ENCODE measurements at regions not wholly inside any gene's neighbourhood (a gene's known extent, or its start where the extent isn't known, plus 50 kb on each side); places are given as distances from the start of the nearest gene placed in this dataset.
A peak's percentile ranks its signal among the peaks of the same experiment; 100 is the strongest.

DNA sequence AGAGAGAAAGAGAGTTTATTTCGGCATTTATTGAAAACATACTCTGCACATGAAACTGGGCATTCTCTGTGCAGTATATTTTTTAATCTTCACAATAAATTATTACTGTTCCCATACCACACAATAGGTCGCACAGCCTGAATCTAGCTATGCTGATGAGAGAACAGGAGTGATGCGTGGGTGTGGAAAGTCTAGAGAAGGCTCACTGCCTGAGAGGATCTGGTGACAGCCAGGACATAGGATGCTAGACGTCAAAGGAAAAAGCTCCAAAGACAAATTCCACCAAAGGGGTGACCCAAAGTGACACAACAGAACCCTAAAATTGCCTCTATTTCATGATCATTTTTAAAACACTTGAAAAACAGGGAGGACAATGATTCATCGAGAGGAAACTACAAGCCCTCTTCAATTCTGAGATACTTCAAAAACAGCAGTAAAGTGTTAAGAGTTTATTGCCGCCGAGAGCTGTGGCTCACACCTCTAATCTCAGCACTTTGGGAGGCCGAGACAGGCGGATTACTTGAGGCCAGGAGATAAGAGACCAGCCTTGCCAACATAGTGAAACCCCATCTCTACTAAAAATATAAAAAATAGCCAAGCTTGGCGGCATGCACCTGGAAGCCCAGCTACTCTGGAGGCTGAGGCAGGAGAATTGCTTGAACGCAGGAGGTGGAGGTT is 189.6 kb upstream of the NBEA start:
- DNase-seq (ENCODE audit: low read depth) = no peak
- TF ChIP-seq, protein P1, sequence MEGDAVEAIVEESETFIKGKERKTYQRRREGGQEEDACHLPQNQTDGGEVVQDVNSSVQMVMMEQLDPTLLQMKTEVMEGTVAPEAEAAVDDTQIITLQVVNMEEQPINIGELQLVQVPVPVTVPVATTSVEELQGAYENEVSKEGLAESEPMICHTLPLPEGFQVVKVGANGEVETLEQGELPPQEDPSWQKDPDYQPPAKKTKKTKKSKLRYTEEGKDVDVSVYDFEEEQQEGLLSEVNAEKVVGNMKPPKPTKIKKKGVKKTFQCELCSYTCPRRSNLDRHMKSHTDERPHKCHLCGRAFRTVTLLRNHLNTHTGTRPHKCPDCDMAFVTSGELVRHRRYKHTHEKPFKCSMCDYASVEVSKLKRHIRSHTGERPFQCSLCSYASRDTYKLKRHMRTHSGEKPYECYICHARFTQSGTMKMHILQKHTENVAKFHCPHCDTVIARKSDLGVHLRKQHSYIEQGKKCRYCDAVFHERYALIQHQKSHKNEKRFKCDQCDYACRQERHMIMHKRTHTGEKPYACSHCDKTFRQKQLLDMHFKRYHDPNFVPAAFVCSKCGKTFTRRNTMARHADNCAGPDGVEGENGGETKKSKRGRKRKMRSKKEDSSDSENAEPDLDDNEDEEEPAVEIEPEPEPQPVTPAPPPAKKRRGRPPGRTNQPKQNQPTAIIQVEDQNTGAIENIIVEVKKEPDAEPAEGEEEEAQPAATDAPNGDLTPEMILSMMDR (conservative IDR thresholded peaks at IDR 0.05; ENCODE audit: control insufficient read depth, insufficient read depth, low read depth, low read length) = no peak
- no peak overlapping the region for H3K4me3 ChIP-seq (ENCODE audit: control insufficient read depth, low read depth, low read length)

DNA sequence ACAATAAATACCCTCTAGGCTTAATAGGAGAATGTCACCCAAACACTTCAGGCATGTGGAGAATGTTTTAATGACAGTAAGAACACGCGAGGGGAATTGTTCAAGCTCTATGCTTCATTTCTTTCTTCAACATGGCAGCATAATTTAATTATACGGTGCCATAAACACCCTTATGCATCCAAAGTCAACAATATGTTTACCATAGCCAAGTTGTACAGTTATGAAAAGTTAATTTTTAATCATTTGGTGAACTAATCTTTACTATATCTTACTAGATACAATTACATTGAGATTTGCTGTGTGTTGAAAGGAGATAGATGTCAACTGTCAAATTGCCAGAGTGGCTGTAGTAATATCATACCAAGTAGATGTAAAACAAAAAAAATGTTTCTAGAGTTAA is 185.9 kb upstream of the NBEA start:
- DNase-seq (ENCODE audit: low read depth) = no peak
- H3K4me3 ChIP-seq (ENCODE audit: control insufficient read depth, low read depth, low read length) = no peak overlapping the region
- TF ChIP-seq, protein P1 (conservative IDR thresholded peaks at IDR 0.05; ENCODE audit: control insufficient read depth, insufficient read depth, low read depth, low read length) = no peak

DNA sequence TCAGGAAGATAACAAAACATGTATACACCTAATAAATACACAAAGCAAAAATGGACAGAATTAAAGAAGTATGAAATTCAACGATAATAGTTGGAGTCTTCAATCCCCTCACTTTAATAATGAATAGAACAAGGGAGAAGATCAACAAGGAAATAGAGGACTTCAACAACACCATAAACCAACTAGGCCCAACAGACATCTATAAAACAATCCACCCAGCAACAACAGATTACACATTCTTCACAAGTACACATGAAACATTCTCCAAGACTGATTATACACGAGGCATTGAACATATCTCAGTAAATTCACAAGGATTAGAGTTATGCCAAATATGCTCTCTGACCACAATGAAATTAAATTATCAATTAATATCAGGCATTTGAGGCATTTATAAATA is 185.5 kb upstream of the NBEA start:
- no peak for DNase-seq (ENCODE audit: low read depth)
- TF ChIP-seq, protein P1 (conservative IDR thresholded peaks at IDR 0.05; ENCODE audit: control insufficient read depth, insufficient read depth, low read depth, low read length) = no peak
- H3K4me3 ChIP-seq (ENCODE audit: control insufficient read depth, low read depth, low read length) = no peak overlapping the region

DNA sequence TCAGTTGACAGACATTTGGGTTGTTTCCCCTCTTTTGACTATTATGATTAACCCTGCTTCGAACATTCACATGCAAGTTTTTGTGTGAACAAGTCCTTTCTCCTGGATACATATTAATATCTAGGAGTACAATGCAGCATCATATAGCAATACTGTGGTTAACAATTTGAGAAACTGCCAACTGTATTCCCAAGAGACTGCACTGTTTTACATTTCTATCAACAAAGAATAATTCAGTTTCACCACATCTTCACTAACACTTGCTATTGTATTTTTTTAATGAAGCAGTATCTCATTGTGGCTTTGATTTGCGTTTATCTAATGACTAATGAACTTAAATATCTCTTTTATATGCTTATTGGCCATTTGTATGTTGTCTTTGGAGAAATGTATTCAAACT is 184.6 kb upstream of the NBEA start:
- TF ChIP-seq, protein P1 (conservative IDR thresholded peaks at IDR 0.05; ENCODE audit: control insufficient read depth, insufficient read depth, low read depth, low read length) = no peak
- no peak overlapping the region for H3K4me3 ChIP-seq (ENCODE audit: control insufficient read depth, low read depth, low read length)
- peak; percentile 16 for DNase-seq (ENCODE audit: low read depth)

DNA sequence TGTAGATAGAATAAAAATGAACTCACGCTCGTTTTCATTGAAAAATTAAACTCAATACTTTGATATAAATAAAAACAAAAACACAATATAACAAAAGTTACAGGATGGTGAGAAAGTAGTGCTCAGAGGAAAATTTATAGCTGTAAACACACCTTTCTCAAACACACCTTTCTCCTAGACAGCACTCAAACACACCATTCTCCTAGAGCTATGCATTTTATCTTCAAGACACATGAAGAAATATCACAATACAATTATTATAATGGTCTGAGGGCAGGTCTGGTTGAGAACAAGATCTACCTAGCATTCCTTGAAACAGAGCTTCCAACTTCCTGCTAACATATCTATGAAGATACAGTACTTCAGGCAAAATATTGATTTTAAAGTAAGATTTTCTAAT is 183.4 kb upstream of the NBEA start:
- TF ChIP-seq, protein P1 (conservative IDR thresholded peaks at IDR 0.05; ENCODE audit: control insufficient read depth, insufficient read depth, low read depth, low read length) = no peak
- DNase-seq (ENCODE audit: low read depth) = no peak
- H3K4me3 ChIP-seq (ENCODE audit: control insufficient read depth, low read depth, low read length) = no peak overlapping the region

DNA sequence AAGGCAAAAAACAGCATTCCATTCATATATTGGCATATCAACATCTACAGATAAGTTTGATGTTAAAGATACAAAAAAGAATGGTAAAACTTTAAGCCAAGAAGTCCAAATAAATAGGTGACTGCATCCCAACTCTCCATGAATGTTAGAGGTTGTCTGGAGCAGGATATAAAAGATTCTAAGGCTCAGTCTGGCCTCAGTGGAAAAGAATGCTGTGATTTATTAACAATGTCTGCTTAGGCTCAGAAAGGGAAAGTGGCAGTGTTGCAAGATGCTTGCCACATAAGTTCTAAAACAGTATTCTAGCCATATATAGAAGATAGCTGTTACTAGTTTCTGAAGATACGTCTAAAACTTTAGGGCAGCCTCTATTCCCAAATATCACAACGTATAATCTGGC is 179.8 kb upstream of the NBEA start:
- no peak overlapping the region for H3K4me3 ChIP-seq (ENCODE audit: control insufficient read depth, low read depth, low read length)
- no peak for DNase-seq (ENCODE audit: low read depth)
- TF ChIP-seq, protein P1 (conservative IDR thresholded peaks at IDR 0.05; ENCODE audit: control insufficient read depth, insufficient read depth, low read depth, low read length) = no peak

DNA sequence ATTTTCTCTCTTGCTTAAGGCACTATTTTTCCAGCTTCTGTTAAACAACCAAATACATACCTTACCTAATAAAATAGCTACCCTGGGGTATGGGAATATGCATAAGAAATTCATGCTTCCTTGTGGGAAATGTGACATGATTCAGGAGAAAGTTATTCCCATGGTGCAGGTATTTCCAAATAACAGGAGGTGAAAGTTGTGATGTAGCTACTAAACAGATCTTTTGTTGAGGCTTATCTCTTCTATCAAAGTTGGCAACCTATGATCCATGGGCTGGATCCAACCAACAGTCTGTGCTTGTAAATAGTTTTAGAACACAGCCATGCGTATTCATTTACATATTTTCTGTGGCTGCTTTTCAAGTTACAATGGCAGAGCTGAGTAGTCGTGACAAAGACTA is 177.8 kb upstream of the NBEA start:
- DNase-seq (ENCODE audit: low read depth) = no peak
- H3K4me3 ChIP-seq (ENCODE audit: control insufficient read depth, low read depth, low read length) = no peak overlapping the region
- TF ChIP-seq, protein P1 (conservative IDR thresholded peaks at IDR 0.05; ENCODE audit: control insufficient read depth, insufficient read depth, low read depth, low read length) = no peak
